ENCODE measurements at regions not wholly inside any gene's neighbourhood (a gene's known extent, or its start where the extent isn't known, plus 50 kb on each side); places are given as distances from the start of the nearest gene placed in this dataset.

DNA sequence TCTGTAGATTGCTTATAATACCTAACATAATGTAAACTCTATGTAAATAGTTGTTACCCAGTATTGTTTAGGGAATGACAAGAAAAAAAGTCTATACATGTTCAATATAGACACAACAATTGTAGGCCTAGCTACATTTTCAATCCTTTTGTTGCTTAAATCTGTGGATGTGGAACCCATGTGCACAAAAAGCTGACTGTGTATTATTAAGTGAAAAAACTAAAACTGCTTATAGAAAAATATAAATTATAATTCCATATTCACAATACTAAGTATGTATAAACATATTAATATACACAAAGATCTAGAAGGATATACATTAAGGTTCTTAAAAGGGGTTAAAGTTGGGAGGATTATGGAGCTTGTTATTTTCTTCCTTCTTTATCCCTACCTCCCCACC is 188.7 kb downstream of the PIK3R1 start:
- TF ChIP-seq ZC3H10 (CRISPR knock-in tag; IDR thresholded peaks at IDR 0.05) (no peak), ZNF70 (CRISPR knock-in tag; IDR thresholded peaks at IDR 0.05) (no peak), RARB (CRISPR knock-in tag; IDR thresholded peaks at IDR 0.05) (no peak), BACH2 (CRISPR knock-in tag; IDR thresholded peaks at IDR 0.05; ENCODE audit: borderline replicate concordance) (no peak)
- TF ChIP-seq, protein P1, sequence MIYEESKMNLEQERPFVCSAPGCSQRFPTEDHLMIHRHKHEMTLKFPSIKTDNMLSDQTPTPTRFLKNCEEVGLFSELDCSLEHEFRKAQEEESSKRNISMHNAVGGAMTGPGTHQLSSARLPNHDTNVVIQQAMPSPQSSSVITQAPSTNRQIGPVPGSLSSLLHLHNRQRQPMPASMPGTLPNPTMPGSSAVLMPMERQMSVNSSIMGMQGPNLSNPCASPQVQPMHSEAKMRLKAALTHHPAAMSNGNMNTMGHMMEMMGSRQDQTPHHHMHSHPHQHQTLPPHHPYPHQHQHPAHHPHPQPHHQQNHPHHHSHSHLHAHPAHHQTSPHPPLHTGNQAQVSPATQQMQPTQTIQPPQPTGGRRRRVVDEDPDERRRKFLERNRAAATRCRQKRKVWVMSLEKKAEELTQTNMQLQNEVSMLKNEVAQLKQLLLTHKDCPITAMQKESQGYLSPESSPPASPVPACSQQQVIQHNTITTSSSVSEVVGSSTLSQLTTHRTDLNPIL (CRISPR knock-in tag; IDR thresholded peaks at IDR 0.05; ENCODE audit: low read depth): no peak
- TF ChIP-seq, protein P2, sequence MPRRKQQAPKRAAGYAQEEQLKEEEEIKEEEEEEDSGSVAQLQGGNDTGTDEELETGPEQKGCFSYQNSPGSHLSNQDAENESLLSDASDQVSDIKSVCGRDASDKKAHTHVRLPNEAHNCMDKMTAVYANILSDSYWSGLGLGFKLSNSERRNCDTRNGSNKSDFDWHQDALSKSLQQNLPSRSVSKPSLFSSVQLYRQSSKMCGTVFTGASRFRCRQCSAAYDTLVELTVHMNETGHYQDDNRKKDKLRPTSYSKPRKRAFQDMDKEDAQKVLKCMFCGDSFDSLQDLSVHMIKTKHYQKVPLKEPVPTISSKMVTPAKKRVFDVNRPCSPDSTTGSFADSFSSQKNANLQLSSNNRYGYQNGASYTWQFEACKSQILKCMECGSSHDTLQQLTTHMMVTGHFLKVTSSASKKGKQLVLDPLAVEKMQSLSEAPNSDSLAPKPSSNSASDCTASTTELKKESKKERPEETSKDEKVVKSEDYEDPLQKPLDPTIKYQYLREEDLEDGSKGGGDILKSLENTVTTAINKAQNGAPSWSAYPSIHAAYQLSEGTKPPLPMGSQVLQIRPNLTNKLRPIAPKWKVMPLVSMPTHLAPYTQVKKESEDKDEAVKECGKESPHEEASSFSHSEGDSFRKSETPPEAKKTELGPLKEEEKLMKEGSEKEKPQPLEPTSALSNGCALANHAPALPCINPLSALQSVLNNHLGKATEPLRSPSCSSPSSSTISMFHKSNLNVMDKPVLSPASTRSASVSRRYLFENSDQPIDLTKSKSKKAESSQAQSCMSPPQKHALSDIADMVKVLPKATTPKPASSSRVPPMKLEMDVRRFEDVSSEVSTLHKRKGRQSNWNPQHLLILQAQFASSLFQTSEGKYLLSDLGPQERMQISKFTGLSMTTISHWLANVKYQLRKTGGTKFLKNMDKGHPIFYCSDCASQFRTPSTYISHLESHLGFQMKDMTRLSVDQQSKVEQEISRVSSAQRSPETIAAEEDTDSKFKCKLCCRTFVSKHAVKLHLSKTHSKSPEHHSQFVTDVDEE (CRISPR knock-in tag; IDR thresholded peaks at IDR 0.05): no peak

Measured in SK-N-SH treated with all-trans-retinoic acid at 6 μM for 48 hours (cell line).